ENCODE measurements at regions not wholly inside any gene's neighbourhood (a gene's known extent, or its start where the extent isn't known, plus 50 kb on each side); places are given as distances from the start of the nearest gene placed in this dataset.

DNA sequence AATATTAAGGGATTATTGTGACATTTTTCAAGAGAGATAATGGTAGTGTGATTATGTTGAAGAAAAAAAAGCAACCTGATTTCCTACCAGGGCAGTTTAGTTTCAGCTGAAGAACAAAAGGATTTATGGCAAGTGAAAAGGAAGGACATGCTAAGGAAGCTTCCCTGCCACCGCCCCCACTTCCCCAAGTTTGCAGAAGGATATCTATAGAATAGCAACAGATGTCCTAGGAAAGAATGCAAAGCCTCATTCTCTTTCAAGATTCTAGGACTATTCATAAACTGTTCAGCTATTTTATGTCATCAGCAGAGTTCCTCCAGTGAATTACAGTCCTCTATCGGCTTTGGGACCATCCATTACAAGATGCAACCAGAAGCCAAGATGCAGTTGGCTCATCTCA lies 160.8 kb downstream of the SATB1 start:
- TF ChIP-seq, protein P1, sequence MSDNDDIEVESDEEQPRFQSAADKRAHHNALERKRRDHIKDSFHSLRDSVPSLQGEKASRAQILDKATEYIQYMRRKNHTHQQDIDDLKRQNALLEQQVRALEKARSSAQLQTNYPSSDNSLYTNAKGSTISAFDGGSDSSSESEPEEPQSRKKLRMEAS (IDR thresholded peaks at IDR 0.05) = no peak
- TF ChIP-seq, protein P2, sequence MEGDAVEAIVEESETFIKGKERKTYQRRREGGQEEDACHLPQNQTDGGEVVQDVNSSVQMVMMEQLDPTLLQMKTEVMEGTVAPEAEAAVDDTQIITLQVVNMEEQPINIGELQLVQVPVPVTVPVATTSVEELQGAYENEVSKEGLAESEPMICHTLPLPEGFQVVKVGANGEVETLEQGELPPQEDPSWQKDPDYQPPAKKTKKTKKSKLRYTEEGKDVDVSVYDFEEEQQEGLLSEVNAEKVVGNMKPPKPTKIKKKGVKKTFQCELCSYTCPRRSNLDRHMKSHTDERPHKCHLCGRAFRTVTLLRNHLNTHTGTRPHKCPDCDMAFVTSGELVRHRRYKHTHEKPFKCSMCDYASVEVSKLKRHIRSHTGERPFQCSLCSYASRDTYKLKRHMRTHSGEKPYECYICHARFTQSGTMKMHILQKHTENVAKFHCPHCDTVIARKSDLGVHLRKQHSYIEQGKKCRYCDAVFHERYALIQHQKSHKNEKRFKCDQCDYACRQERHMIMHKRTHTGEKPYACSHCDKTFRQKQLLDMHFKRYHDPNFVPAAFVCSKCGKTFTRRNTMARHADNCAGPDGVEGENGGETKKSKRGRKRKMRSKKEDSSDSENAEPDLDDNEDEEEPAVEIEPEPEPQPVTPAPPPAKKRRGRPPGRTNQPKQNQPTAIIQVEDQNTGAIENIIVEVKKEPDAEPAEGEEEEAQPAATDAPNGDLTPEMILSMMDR (IDR thresholded peaks at IDR 0.05) = no peak
- TF ChIP-seq RCOR1 (IDR thresholded peaks at IDR 0.05; ENCODE audit: low read depth, low read length) (no peak), CEBPB (IDR thresholded peaks at IDR 0.05) (no peak), POLR2AphosphoS2 (conservative IDR thresholded peaks at IDR 0.05; ENCODE audit: low read length) (no peak), POLR2A (IDR thresholded peaks at IDR 0.05; ENCODE audit: low read length) (no peak), TP53 (CRISPR knock-in tag; IDR thresholded peaks at IDR 0.05) (no peak), HDAC2 (IDR thresholded peaks at IDR 0.05) (no peak), SMC3 (IDR thresholded peaks at IDR 0.05) (no peak), ZFP36 (IDR thresholded peaks at IDR 0.05; ENCODE audit: borderline replicate concordance, partially characterized antibody) (no peak), FOSL2 (IDR thresholded peaks at IDR 0.05) (no peak), FOSL2 (CRISPR knock-in tag; IDR thresholded peaks at IDR 0.05) (no peak), EP300 (IDR thresholded peaks at IDR 0.05) (no peak)
- TF ChIP-seq, protein P3, sequence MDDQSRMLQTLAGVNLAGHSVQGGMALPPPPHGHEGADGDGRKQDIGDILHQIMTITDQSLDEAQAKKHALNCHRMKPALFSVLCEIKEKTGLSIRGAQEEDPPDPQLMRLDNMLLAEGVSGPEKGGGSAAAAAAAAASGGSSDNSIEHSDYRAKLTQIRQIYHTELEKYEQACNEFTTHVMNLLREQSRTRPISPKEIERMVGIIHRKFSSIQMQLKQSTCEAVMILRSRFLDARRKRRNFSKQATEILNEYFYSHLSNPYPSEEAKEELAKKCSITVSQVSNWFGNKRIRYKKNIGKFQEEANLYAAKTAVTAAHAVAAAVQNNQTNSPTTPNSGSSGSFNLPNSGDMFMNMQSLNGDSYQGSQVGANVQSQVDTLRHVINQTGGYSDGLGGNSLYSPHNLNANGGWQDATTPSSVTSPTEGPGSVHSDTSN (IDR thresholded peaks at IDR 0.05) = no peak
- TF ChIP-seq, protein P4, sequence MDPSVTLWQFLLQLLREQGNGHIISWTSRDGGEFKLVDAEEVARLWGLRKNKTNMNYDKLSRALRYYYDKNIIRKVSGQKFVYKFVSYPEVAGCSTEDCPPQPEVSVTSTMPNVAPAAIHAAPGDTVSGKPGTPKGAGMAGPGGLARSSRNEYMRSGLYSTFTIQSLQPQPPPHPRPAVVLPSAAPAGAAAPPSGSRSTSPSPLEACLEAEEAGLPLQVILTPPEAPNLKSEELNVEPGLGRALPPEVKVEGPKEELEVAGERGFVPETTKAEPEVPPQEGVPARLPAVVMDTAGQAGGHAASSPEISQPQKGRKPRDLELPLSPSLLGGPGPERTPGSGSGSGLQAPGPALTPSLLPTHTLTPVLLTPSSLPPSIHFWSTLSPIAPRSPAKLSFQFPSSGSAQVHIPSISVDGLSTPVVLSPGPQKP (IDR thresholded peaks at IDR 0.05; ENCODE audit: low read depth, low read length) = no peak

Measured in A549 (cell line).